ENCODE measurements at regions not wholly inside any gene's neighbourhood (a gene's known extent, or its start where the extent isn't known, plus 50 kb on each side); places are given as distances from the start of the nearest gene placed in this dataset.

- in situ Hi-C loops (cut with MboI; ENCODE audit: low sequenced_read_pairs) = no loop called here
- WGBS, 2 experiments (ENCODE audit: extremely low coverage in 2 of 2, insufficient read length in 1 of 2) = no CpG with 5 or more reads among the region's 4 CpGs
Measured at GRCh38 chr11:95519912-95520311, 269.7 kb downstream of the FAM76B start.

More at GRCh38 chr11:95519912-95520311, 269.7 kb downstream of the FAM76B start:
- TF ChIP-seq MXI1 (IDR thresholded peaks at IDR 0.05; ENCODE audit: borderline replicate concordance, low read depth, low read length) (no peak), NFE2L2 (IDR thresholded peaks at IDR 0.05; ENCODE audit: low read depth, low read length) (no peak), RFX5 (IDR thresholded peaks at IDR 0.05; ENCODE audit: low read depth, low read length) (no peak), CHD1 (IDR thresholded peaks at IDR 0.05; ENCODE audit: low read depth, low read length) (no peak), CTCF (conservative IDR thresholded peaks at IDR 0.05; ENCODE audit: low read depth, low read length) (no peak), SMC3 (IDR thresholded peaks at IDR 0.05; ENCODE audit: low read depth, low read length) (no peak), FOS (IDR thresholded peaks at IDR 0.05; ENCODE audit: low read depth, low read length) (no peak), BHLHE40 (IDR thresholded peaks at IDR 0.05; ENCODE audit: low read depth, low read length) (no peak)
- Histone ChIP-seq H4K91ac (ENCODE audit: insufficient read depth, low read depth, low read length) (no peak overlapping the region), H2BK120ac (ENCODE audit: low read depth, low read length) (no peak overlapping the region), H3K9me3 (ENCODE audit: control insufficient read depth, insufficient read depth, low read length) (no peaks in the 10 kb centered on the region), H2AFZ (replicated peaks; ENCODE audit: low read length, poor library complexity) (no peak overlapping the region), H4K8ac (ENCODE audit: low read depth in 2 of 2, low read length in 2 of 2) (no peak overlapping the region), H2AK9ac (replicated peaks; ENCODE audit: low read depth, low read length, poor library complexity) (no peak overlapping the region), H3K4ac (ENCODE audit: low read depth, low read length) (no peak overlapping the region), H2BK20ac (ENCODE audit: low read depth, low read length) (no peak overlapping the region), H3K14ac (replicated peaks; ENCODE audit: low read depth, low read length) (no peak overlapping the region), H3K9me1 (ENCODE audit: insufficient read depth, low read length) (no peaks in the 10 kb centered on the region; the same call in 1 of the 2 replicates), H3K18ac (ENCODE audit: low read depth, low read length) (no peak overlapping the region), H3K4me2 (ENCODE audit: low read depth, low read length) (no peak overlapping the region), H2AK5ac (ENCODE audit: low read depth, low read length) (no peak overlapping the region), H4K5ac (ENCODE audit: low read depth, low read length) (no peak overlapping the region), H3K9ac (ENCODE audit: low read depth, low read length) (no peak overlapping the region), H3K23ac (ENCODE audit: low read depth, low read length) (no peak overlapping the region), H3K36me3 (ENCODE audit: control insufficient read depth, insufficient read depth, low read length) (no peaks in the 10 kb centered on the region), H3K56ac (ENCODE audit: extremely low read depth, insufficient read depth, low read length) (no peak overlapping the region), H2BK15ac (ENCODE audit: low read depth, low read length) (no peak overlapping the region), H3K27ac (ENCODE audit: insufficient read depth, low read length) (no peak overlapping the region), H4K20me1 (ENCODE audit: insufficient read depth, low read length) (no peaks in the 10 kb centered on the region), H3K4me3 (ENCODE audit: insufficient read depth, low read depth, low read length) (no peak overlapping the region), H3K4me1 (ENCODE audit: control insufficient read depth, insufficient read depth, low read length) (peaks cover 6% of the 10 kb centered on the region), H2BK5ac (ENCODE audit: low read depth, low read length, poor library complexity, severe bottlenecking) (no peak overlapping the region), H3K79me1 (ENCODE audit: low read depth in 1 of 2, low read length in 2 of 2) (no peaks in the 10 kb centered on the region), H3K27me3 (ENCODE audit: control insufficient read depth, insufficient read depth, low read length) (no peaks in the 10 kb centered on the region)
- dilution Hi-C loops (cut with HindIII; ENCODE audit: low sequenced_read_pairs, unreplicated experiment) = no loop called here
- no TSS peak for BruUV-seq (replicated peaks)
- ATAC-seq (ENCODE audit: low read depth) (no peak), DNase-seq (no peak)
- POLR2A ChIA-PET (ENCODE audit: unreplicated experiment) = no interaction called here
- intact Hi-C loops (cut with micrococcal nuclease) = no loop called here
- CTCF ChIA-PET = no interaction called here

Measured in IMR-90 (cell line).